Nephron progenitor cell (in vitro differentiated cells): ENCODE measurements at regions not wholly inside any gene's neighbourhood (a gene's known extent, or its start where the extent isn't known, plus 50 kb on each side); places are given as distances from the start of the nearest gene placed in this dataset.

Source experiments
- DNase-seq: peaks from one replicate; pipeline ENCODE4 v3.0.0; 2021
- H3K27ac Mint-ChIP-seq: 2 replicates; pipeline ENCODE4 v1.8.0; 2021; ENCODE audit warnings: mild to moderate bottlenecking, moderate library complexity, mixed read lengths
- H3K27me3 Mint-ChIP-seq: 2 replicates; pipeline ENCODE4 v1.8.0; 2021; ENCODE audit warnings: mild to moderate bottlenecking, low read depth, mixed read lengths; ENCODE audit not compliant: poor library complexity
- H3K36me3 Mint-ChIP-seq: 2 replicates; pipeline ENCODE4 v1.8.0; 2021; ENCODE audit warnings: low read depth, mixed read lengths
- H3K4me1 Mint-ChIP-seq: 2 replicates; pipeline ENCODE4 v1.8.0; 2021; ENCODE audit warnings: mixed read lengths
- H3K4me3 Mint-ChIP-seq: 2 replicates; pipeline ENCODE4 v1.8.0; 2021; ENCODE audit warnings: mild to moderate bottlenecking, moderate library complexity, mixed read lengths
- H3K9me3 Mint-ChIP-seq: 2 replicates; pipeline ENCODE4 v1.8.0; 2021; ENCODE audit warnings: mild to moderate bottlenecking, moderate library complexity, mixed read lengths
- TF ChIP-seq, protein P1 (sequence below): fragments of 200-600 bp; sonication (generic); IDR thresholded peaks from 2 replicates; pipeline ENCODE4 v1.5.0; 2021; ENCODE audit warnings: antibody characterized with exemption

- no peak overlapping the region for H3K4me3 Mint-ChIP-seq
- TF ChIP-seq, protein P1, sequence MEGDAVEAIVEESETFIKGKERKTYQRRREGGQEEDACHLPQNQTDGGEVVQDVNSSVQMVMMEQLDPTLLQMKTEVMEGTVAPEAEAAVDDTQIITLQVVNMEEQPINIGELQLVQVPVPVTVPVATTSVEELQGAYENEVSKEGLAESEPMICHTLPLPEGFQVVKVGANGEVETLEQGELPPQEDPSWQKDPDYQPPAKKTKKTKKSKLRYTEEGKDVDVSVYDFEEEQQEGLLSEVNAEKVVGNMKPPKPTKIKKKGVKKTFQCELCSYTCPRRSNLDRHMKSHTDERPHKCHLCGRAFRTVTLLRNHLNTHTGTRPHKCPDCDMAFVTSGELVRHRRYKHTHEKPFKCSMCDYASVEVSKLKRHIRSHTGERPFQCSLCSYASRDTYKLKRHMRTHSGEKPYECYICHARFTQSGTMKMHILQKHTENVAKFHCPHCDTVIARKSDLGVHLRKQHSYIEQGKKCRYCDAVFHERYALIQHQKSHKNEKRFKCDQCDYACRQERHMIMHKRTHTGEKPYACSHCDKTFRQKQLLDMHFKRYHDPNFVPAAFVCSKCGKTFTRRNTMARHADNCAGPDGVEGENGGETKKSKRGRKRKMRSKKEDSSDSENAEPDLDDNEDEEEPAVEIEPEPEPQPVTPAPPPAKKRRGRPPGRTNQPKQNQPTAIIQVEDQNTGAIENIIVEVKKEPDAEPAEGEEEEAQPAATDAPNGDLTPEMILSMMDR = no peak
- H3K27me3 Mint-ChIP-seq = peaks cover 9% of the 10 kb centered on the region
- no peaks in the 10 kb centered on the region for H3K9me3 Mint-ChIP-seq
- no peaks in the 10 kb centered on the region for H3K36me3 Mint-ChIP-seq
- H3K27ac Mint-ChIP-seq = peak overlapping the region; percentile 66
- no peak for DNase-seq
- H3K4me1 Mint-ChIP-seq = peaks cover 9% of the 10 kb centered on the region
Observed at GRCh38 chr2:240320204-240320993, 115.1 kb upstream of the GPC1 start.

GRCh38 chr2:240322231-240322955, 113.1 kb upstream of the GPC1 start:
- H3K9me3 Mint-ChIP-seq = no peaks in the 10 kb centered on the region
- TF ChIP-seq, protein P1 = no peak
- no peak overlapping the region for H3K4me3 Mint-ChIP-seq
- H3K27me3 Mint-ChIP-seq = peaks cover 11% of the 10 kb centered on the region
- H3K4me1 Mint-ChIP-seq = peaks cover 9% of the 10 kb centered on the region
- H3K36me3 Mint-ChIP-seq = no peaks in the 10 kb centered on the region
- no peak for DNase-seq
- peak overlapping the region; percentile 66 for H3K27ac Mint-ChIP-seq

DNA sequence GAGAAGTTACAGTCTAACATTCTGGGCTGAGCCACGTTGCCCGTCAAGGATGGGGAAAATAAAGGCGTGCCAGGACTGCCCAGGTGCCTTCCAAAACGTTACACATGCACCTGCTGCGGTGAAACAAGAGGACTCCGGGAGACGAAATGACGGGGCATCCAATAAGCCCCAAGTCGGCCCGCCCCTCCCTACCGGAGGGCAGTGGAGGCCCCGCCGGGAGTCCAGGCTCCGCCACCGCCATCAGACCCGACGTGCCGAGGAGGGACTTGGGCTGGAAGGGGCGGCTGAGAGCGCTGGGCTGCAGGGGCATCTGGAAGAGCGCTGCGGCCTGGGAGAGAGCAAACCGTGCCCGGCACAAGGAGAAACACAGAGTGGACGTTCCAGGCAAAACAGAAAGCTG, 112.5 kb upstream of the GPC1 start:
- DNase-seq = no peak
- Mint-ChIP-seq H3K9me3 (no peaks in the 10 kb centered on the region), H3K27me3 (peaks cover 12% of the 10 kb centered on the region), H3K27ac (no peak overlapping the region), H3K36me3 (no peaks in the 10 kb centered on the region), H3K4me1 (peaks cover 9% of the 10 kb centered on the region), H3K4me3 (no peak overlapping the region)
- TF ChIP-seq, protein P1 = no peak

DNA sequence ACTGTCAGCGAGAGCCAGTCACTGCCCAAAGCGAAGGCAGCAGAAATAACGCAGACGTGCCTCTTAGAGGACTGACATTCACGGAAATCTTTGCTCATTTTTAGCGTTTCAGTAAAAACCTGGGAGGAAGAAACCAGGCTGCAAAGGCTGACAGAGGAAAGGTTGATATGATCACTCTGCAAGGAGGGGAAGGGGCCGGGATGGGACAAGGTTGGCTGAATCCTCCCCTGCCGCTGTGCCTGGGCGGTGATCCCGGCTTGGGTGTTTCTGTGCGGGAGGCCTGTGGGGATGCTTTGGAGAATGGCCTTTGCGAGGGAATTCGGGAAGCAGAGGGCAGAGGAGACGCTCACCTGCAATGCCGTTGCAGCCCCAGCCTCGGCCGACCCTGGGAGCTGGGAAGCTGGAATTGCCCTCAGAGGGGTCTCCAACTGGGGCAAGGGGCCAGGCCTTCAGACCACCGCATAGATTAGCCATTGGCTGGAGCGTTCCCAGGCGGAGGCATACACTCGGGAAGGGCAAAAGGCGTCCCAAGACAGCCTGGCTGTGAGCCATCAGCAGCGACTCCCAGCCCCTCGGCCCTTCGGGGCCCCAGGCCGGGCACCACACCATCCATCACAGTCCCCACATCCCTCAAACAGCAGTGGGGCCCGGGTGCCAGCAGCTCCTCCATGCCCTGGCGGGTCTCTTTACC, 111.7 kb upstream of the GPC1 start:
- Mint-ChIP-seq H3K4me3 (no peak overlapping the region), H3K4me1 (peaks cover 9% of the 10 kb centered on the region), H3K36me3 (no peaks in the 10 kb centered on the region), H3K27me3 (peaks cover 11% of the 10 kb centered on the region), H3K27ac (no peak overlapping the region), H3K9me3 (no peaks in the 10 kb centered on the region)
- DNase-seq = no peak
- TF ChIP-seq, protein P1 = no peak

DNA sequence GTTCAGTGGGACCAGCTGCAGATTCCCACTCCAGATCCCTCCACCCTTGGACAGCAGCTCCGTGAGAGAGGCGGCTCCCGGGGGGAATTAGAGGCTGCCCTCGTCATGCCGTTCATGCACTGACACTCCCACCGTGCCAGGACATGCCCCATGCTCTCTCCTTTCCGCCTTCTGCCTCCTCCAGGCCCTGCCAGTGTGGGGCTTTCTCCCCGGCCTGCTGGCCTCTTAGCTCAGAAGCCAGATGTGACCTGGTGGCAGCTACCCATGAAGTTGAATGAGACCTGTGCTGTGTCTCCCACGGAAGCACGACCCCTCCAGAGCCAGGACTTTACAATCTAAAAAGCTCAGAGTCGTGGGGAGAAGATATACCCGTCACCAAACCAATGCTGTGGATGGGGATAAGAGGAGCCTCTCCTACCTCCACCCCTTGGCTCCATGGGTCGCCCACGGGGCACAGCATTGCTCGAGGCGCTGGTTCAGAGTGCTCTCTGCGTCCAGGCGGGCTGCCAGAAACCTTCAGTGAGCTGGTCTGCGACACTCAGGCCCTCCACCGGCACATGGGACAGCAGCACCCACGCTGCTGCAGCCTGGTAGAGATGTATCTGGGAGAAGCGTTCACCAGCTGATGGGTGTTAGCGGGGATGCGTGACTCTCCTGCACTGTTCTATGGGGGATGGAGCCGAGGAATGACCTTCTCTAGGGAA, 111.0 kb upstream of the GPC1 start:
- Mint-ChIP-seq H3K27ac (no peak overlapping the region), H3K9me3 (no peaks in the 10 kb centered on the region), H3K4me1 (peaks cover 9% of the 10 kb centered on the region), H3K27me3 (peaks cover 11% of the 10 kb centered on the region), H3K4me3 (no peak overlapping the region), H3K36me3 (no peaks in the 10 kb centered on the region)
- DNase-seq = no peak
- TF ChIP-seq, protein P1 = no peak
